Heart left ventricle (tissue), 16 donors: ENCODE measurements at regions not wholly inside any gene's neighbourhood (a gene's known extent, or its start where the extent isn't known, plus 50 kb on each side); places are given as distances from the start of the nearest gene placed in this dataset.

Experiments used
- ATAC-seq, 4 donors: fragments of 200-7000 bp; cut with Tn5 transposase; one replicate each; pipeline ENCODE4 v1.9.1; 2020 to 2022; ENCODE audit warnings: moderate library complexity in 4 of 4, mild to moderate bottlenecking in 3 of 4, moderate number of reproducible peaks in 1 of 4
- DNase-seq, 5 donors: peaks; one replicate each; pipeline ENCODE4 v3.0.0-alpha.2; 2020
- H3K27ac ChIP-seq, 12 donors: fragments of 200-600 bp; sonication (generic) in 4 of 12; one replicate each; pipeline versions ENCODE4 v1.5.0 to v1.8.0; 2016 to 2022; ENCODE audit warnings: mild to moderate bottlenecking in 2 of 12
- H3K27me3 ChIP-seq, 9 donors: fragments of 200-600 bp; sonication (generic) in 2 of 9; one replicate each; pipeline versions ENCODE4 v1.5.1 to v1.8.0; 2016 to 2022; ENCODE audit warnings: mild to moderate bottlenecking in 3 of 9
- H3K36me3 ChIP-seq, 9 donors: fragments of 200-600 bp; sonication (generic) in 2 of 9; one replicate each; pipeline versions ENCODE4 v1.5.0 to v1.8.0; 2018 to 2022; ENCODE audit warnings: mild to moderate bottlenecking in 2 of 9
- H3K4me1 ChIP-seq, 12 donors: fragments of 200-600 bp; sonication (generic) in 4 of 12; one replicate each; pipeline versions ENCODE4 v1.5.0 to v1.8.0; 2016 to 2022; ENCODE audit warnings: mild to moderate bottlenecking in 3 of 12
- H3K4me3 ChIP-seq, 12 donors: fragments of 200-600 bp; sonication (generic) in 4 of 12; one replicate each; pipeline versions ENCODE4 v1.5.0 to v1.8.0; 2017 to 2022; ENCODE audit warnings: mild to moderate bottlenecking in 9 of 12, moderate library complexity in 4 of 12
- H3K9me3 ChIP-seq, 12 donors: fragments of 200-600 bp; sonication (generic) in 4 of 12; one replicate each; pipeline versions ENCODE4 v1.5.0 to v1.8.0; 2016 to 2022; ENCODE audit warnings: mild to moderate bottlenecking in 1 of 12
- CTCF ChIP-seq, 12 donors: fragments of 200-600 bp; sonication (generic) in 4 of 12; IDR thresholded peaks; one replicate each; pipeline versions ENCODE4 v1.5.0 to v1.8.0; 2018 to 2022; ENCODE audit warnings: antibody characterized with exemption in 12 of 12, mild to moderate bottlenecking in 5 of 12
- POLR2A ChIP-seq, 2 donors: fragments of 450-650 bp; IDR thresholded peaks; one replicate each; pipeline ENCODE4 v1.6.1; 2017; ENCODE audit warnings: antibody characterized with exemption in 2 of 2, mild to moderate bottlenecking in 2 of 2, moderate library complexity in 2 of 2
- WGBS, 4 donors: extraction: QIAGEN DNeasy Blood & Tissue Kit in 2 of 4; methylation state at CpG; one replicate each; pipeline versions ENCODE4 v1.1.5 to v1.1.7; 2013 to 2018; 5-methylcytosine and 5-hydroxymethylcytosine counted together
- intact Hi-C, 10 donors: fragments of 100-400 bp; cut with DNase I; formaldehyde crosslinking; loops; one replicate each; pipeline versions ENCODE4 v1.11.1 to v1.14.2; 2022
- donor health status: ischemic (EF 13 %, LVEDD 7.1; RV severe dilation, severe dysfunction).
- donor health status: healthy with polysubstance abuse.
- donor health status: DM: no; HTN: yes; CAD: no.
- donor health status: DM: no; HTN: no; CAD: no.
- donor health status: ischemic (EF 25% LVEDD 6.9; RV normal size, moderate dysfunction).
- donor health status: ischemic (EF 25% LVEDD 5.7; RV mildly dilated, moderate dysfunction).
- donor health status: healthy.
- donor health status: DM: yes; HTN: yes; CAD: no.
- donor health status: ischemic (EF 35%, LVEDD 5.7; RV mildly dilated, moderate dysfunction).
- donor health status: nonischemic (EF 11% LVEDD 7.7; RV severe dilation, severe dysfunction).
- donor health status: DM: yes; HTN: yes; CAD: no.
- donor health status: PGD.
- donor health status: ischemic (EF 29% LVEDD 5.4; RV normal size, mild dysfunction).
- donor health status: nonischemic (EF 23%, LVEDD 6.1; RV moderate dilation, normal function).

GRCh38 chr2:57376985-57377384 lies 669.6 kb upstream of the VRK2 start:
- WGBS, 4 donors = 0 to 78% (median 44%) methylated on average over 1 of the region's 1 CpG
- TF ChIP-seq POLR2A (IDR thresholded peaks at IDR 0.05) (no peak), CTCF (IDR thresholded peaks at IDR 0.05) (peak in 2 of 12 donors; percentile 16 to 20)
- intact Hi-C loops = no loop called here

GRCh38 chr2:57386305-57386704 lies 660.3 kb upstream of the VRK2 start:
- Histone ChIP-seq H3K36me3 (no peaks in the 10 kb centered on the region), H3K27me3 (no peaks in the 10 kb centered on the region), H3K9me3 (peaks cover 0 to 39% (median 4%) of the 10 kb centered on the region in 12 donors), H3K4me3 (no peak overlapping the region), H3K27ac (no peak overlapping the region), H3K4me1 (no peaks in the 10 kb centered on the region)
- intact Hi-C loops = no loop called here
- ATAC-seq (no peak), DNase-seq (no peak)
- TF ChIP-seq POLR2A (IDR thresholded peaks at IDR 0.05) (no peak), CTCF (IDR thresholded peaks at IDR 0.05) (no peak)

More at GRCh38 chr2:57376985-57377384, 669.6 kb upstream of the VRK2 start:
- ATAC-seq = no peak
- H3K9me3 ChIP-seq = no peaks in the 10 kb centered on the region
- no peak overlapping the region for H3K4me3 ChIP-seq
- no peak overlapping the region for H3K27ac ChIP-seq
- no peak for DNase-seq
- no peaks in the 10 kb centered on the region for H3K27me3 ChIP-seq
- no peaks in the 10 kb centered on the region for H3K4me1 ChIP-seq
- no peaks in the 10 kb centered on the region for H3K36me3 ChIP-seq

- intact Hi-C loops = no loop called here
- DNase-seq (no peak), ATAC-seq (no peak)
- Histone ChIP-seq H3K36me3 (no peaks in the 10 kb centered on the region), H3K9me3 (no peaks in the 10 kb centered on the region), H3K4me1 (no peaks in the 10 kb centered on the region), H3K27ac (no peak overlapping the region), H3K27me3 (no peaks in the 10 kb centered on the region), H3K4me3 (no peak overlapping the region)
- TF ChIP-seq POLR2A (IDR thresholded peaks at IDR 0.05) = no peak
- TF ChIP-seq CTCF (IDR thresholded peaks at IDR 0.05) = no peak
- 79 to 88% (median 84%) methylated on average over 8 to 9 of the region's 9 CpGs for WGBS, 4 donors
These were observed 650.1 kb upstream of the VRK2 start for GRCh38 chr2:57396355-57397098.

GRCh38 chr2:57397550-57398360 lies 648.9 kb upstream of the VRK2 start:
- DNase-seq (no peak), ATAC-seq (no peak)
- intact Hi-C loops = no loop called here
- H3K4me1 ChIP-seq = no peaks in the 10 kb centered on the region
- H3K27me3 ChIP-seq = no peaks in the 10 kb centered on the region
- no peak overlapping the region for H3K4me3 ChIP-seq
- no peaks in the 10 kb centered on the region for H3K36me3 ChIP-seq
- 88 to 93% (median 89%) methylated on average over 15 to 20 of the region's 20 CpGs for whole genome bisulfite sequencing, 4 donors
- no peaks in the 10 kb centered on the region for H3K9me3 ChIP-seq
- H3K27ac ChIP-seq = no peak overlapping the region
- TF ChIP-seq CTCF (IDR thresholded peaks at IDR 0.05) (no peak), POLR2A (IDR thresholded peaks at IDR 0.05) (no peak)
